SH-SY5Y (cell line): ENCODE measurements at regions not wholly inside any gene's neighbourhood (a gene's known extent, or its start where the extent isn't known, plus 50 kb on each side); places are given as distances from the start of the nearest gene placed in this dataset.

ENCODE experiments used
- GATA2 ChIP-seq: IDR thresholded peaks from 2 replicates; pipeline ENCODE4 v1.6.1; 2011; ENCODE audit warnings: mild to moderate bottlenecking, low read depth, low read length
- GATA3 ChIP-seq: IDR thresholded peaks from 2 replicates; pipeline ENCODE4 v1.6.1; 2011; ENCODE audit warnings: low read depth, mild to moderate bottlenecking, low read length, moderate library complexity

DNA sequence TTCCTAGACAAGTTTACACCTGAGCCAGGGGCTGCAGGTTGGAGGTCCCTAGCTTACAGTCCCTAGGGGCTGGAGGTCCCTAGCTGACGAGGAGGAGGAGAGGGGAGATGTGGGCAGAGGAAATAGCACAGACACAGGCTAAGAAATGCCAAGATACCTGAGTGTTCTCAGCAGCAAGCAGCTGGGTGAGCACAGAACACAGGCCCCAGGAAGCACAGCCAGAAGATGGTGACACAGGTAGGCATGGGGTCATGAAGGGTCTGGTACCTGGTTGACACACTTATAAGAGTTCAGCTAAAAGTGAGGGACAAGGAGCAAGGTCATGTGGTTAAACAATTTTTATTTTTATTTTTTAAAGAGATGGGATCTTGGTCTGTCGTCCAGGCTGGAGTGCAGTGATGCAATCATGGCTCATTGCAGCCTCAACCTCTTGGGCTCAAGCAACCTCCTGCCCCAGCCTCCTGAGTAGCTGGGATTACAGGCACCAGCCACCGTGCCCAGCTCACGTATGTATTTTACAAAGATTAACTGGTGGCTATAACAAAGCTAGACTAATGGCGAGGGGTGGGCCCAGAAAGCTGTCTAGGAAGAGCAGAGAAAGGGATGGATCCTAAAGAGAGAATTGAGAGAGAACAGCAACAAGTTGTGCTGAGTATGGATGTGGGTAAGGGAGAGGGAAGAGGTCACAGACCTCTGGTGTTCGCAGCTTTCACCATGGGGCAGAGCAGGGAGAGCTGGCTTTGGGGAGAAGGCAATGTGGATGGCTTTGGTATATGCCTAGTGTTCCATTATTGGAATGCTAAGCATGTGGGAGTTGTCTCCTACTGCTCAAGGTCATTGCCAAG lies 140.3 kb upstream of the KLF14 start:
- TF ChIP-seq GATA3, result no peak
- TF ChIP-seq GATA2, result no peak
